GM19351 (cell line): ENCODE measurements at regions not wholly inside any gene's neighbourhood (a gene's known extent, or its start where the extent isn't known, plus 50 kb on each side); places are given as distances from the start of the nearest gene placed in this dataset.
"Not testable (repeated sequence)": the region's sequence is repeated elsewhere in the genome, so short reads cannot be mapped to it uniquely, and the experiment has no call there.

Source experiments
- ATAC-seq: cut with Tn5 transposase; IDR thresholded peaks from one replicate; pipeline ENCODE4 v1.9.1; 2021; ENCODE audit warnings: mild to moderate bottlenecking, moderate library complexity; ENCODE audit not compliant: unreplicated experiment

DNA sequence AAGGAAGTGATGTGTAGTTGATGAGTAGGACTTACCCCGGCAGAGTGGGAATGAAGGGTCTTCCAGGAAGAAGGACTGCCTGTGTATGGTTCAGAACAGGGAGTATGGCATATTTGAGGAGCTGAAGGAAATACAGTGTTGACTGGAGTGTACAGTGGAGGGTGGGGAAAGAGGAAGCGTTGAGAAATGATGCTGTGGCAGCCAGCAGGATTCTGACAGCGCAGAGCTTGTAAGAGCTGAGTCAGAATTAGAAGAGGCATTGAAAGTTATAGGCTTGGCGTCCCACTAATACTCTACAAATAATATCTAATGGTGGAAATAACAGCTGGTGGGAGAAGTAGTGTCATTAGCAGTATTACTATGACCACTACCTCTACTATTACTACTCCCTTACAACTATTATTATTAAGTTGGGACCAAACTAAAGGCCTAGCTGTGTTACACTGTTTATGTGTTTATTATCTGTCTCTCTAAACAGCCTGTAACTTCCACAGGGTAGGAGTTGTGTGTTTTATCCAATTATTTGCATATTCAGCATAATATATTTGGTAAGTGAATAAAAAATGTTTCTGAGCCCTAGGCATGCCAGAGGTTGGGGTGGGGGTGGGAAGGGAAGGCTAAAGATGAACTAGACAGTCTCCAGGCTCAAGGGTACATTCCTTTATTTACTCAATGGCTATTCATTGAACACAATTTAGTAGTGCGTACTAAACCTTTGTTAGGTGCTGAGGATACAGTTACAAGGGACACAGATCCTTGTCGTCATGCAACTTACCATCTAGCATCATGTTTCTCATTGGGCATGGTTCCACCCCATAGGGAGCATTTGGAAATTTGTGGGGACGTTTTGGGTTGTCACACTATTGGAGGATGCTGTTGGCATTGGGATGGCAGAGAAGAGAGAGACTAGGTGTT lies 428.8 kb upstream of the ONECUT1 start:
- no peak for ATAC-seq

DNA sequence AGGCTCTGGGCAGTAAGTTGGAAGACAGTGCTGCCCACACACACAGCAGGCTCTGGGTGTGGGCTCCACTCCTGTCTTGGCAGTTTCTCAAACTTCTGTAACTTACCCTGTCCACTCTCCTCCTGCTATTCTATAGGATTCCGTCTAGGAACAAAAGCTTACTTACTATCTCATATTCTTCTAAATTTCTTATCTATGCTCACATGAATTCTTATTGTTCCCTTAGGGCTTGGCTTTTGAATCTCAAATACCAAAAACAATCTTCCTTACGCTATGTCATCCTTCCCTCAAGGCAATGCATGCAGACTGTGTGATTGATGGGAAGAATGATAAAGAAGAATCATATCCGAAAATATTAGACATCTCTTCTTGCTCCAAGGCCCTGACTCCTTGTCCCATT lies 425.9 kb upstream of the ONECUT1 start:
- ATAC-seq = no peak

DNA sequence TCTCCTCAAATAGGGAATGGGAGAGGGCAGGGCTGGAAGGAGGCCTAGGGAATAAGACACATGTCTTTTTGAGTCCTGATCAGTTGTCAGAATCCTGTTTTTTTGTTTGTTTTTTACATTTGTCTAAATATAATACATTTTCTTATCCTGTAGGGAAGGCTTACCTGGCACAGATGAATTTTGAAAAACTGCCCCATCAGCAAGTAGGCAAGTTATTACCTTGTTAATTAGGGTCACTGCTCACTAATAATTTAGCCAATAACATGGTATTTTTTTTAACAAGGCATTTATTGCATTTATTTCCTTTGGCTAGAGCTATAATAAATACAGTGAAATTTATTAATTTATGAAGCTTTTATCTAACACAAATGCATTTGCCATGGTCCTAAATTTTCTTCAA lies 423.2 kb upstream of the ONECUT1 start:
- ATAC-seq = no peak

DNA sequence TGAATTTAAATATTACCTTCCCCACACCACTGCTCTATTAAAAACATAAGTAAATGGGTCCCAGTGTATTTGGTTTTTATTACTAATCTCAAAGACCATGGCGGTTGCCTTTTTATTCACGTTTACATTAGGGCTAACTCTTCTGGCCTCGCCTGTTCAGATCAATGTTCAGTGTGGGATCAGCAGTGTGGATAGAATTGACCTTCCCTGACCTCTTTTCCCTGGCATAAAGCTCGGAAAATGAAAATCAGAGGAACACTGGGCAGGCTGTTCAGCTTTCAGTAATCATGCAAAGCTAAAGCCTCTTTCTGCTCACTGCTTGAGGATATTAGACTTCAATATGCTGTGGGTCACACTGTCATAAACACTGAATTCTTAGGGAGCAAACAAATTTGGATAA lies 422.6 kb upstream of the ONECUT1 start:
- ATAC-seq = no peak

DNA sequence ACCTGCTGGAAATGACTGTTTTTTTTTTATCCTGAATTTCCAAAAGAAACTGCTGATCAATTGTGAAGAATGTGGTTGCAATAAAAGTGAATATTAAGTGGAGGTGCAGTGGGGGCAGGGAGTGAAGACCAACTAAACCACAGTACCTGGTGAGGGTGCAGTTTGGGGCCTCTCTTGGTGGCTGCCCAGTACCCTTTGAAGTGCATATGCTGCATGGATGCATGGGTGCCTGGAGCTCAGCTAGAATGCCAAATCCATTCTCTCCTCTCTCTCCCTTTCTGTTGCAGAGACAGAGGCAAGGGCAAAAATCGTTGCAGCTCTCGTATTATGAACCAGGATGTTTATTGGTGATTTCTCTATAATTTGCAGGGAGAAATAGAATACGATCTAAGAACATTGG lies 420.5 kb upstream of the ONECUT1 start:
- ATAC-seq = no peak

DNA sequence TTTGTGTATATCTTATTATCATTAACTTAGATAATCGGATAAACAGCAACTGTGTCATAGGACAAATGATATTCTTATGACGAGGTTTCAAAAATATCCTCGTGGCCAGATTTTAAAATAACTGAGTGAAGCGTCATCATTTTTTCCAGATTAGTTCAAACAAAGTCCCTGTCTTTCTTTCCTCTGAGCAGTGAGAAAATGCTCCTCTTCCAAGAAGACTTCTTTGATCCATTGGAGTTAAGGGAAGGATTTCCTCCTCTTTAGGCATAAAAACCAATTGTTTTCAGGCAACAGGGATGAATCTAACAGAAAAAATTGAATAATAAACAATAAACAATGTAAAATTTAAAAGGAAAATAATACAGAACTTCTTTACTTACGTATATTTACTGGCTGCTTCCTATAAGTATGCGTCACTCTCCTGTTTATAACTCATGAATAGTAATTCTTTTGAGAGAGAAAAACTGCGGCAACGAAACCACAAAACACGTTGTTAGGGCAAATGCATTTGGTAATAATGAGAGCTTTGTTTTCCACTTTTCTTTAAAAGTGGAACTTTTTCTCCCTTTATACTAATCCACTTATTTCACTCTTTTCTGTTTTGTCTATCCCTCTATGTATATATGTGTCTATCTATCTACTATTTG lies 419.4 kb upstream of the ONECUT1 start:
- ATAC-seq = no peak

DNA sequence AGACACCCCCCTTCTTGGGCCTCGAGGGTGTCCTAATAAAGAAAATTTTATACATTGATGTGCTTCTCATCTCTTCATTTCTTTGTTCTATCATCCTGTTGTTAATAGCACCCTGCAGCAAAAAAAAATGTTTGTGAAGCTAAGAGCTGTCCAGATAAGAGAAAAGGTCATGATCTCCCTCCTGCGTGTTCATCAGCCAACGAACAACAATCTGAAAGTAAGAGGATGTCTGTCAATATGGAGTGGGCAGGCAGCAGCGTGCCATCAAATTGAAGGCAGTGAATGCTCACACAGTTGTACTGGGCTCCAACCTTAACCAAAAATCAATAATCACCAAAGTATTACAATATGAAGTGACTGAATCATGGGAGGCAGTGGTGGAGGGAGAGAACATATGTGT lies 418.6 kb upstream of the ONECUT1 start:
- ATAC-seq = no peak

DNA sequence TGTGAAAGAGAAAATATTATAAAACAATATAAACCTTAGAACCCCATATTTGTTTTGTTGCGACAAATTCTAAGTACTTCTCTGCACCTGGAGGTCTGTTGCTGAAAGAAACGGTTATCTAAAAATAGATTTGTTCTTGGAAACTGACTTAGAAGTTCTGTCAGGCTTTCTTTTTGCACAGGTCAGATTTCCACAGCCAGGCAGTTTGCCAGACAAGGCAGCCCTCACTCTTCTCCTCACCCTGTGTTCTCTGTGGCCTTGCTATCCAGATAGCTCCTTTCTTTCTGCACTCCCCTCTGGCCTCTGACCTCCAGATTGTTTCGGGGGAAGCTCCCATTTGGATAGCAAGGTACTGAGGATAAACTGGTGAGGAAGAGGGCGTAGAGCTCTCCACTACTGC lies 413.3 kb upstream of the ONECUT1 start:
- no peak for ATAC-seq

DNA sequence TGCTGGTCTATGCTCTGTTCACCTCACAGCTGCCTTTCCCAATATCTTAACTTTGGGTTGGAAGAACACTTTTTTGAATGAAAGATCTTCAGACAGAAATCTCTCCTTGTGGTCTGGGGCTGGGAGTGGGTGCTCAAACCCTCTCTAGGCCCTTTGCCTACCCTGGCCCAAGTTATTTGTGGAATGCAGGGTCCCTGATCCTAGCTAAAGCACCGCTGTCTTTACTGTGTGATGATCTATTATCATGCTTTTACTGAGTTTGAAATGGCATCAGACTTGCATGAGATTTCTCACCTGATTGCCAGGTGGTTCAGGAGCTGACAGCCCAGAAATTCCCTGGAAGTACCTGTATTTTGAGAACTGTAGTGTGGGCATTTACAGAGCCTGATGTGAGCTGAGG lies 412.7 kb upstream of the ONECUT1 start:
- no peak for ATAC-seq

DNA sequence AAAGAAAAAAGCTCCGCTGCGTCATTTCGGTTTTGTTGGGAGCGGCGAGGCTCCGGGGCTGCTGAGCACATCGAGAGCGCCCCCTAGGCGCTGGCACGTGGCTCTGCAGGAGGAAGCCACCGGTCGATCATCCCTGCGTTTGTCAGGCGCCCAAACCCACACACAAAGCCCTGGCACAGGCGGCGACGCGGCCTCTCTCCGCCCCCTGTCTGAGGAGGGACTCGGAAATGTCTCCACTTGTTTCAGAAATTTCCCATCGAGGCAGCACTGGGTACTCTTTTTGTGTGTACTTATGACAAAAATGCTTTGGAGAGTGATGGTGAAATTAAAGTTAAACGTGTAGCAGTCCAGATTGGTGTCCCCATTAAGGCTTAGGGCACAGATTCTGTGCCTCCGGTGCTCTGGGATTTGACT lies 407.3 kb upstream of the ONECUT1 start:
- ATAC-seq = peak; percentile 93

DNA sequence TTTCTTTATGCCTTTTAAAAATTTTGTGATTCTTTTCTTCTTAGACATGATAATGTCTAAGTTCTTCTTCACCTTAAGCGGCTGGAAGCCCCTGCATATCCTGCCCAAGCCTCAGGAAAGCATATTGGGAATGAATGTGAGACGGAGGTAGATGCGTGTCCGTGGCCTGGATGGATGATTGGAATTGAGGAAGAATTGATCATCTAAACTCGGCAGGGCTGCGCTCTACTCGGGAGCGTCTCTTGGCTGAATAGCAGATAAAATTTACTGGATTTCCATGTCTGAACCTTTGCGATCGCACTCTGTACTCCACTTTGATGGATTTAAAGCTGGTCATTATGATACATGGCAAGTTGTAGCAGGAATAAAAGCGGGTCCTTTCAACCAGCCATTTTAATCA lies 406.7 kb upstream of the ONECUT1 start:
- no peak for ATAC-seq

DNA sequence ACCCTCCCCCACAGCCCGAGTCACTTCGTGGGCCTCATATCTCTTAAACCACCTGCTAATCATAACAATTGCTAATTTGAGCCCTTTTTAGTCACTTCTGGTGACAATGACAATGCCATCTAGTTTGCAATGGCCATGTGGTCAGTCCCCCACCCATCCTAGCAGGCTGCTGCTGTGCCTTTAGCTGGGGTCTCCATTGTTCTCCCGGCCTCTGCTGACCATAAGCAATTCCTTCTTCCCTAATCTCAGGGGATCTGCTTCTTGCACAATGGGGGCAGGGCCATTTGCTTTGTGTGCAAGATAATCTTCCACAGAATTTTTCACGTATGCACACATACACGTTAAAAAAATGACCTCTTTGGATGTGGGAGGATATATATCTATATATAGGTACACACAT lies 406.1 kb upstream of the ONECUT1 start:
- ATAC-seq = no peak

DNA sequence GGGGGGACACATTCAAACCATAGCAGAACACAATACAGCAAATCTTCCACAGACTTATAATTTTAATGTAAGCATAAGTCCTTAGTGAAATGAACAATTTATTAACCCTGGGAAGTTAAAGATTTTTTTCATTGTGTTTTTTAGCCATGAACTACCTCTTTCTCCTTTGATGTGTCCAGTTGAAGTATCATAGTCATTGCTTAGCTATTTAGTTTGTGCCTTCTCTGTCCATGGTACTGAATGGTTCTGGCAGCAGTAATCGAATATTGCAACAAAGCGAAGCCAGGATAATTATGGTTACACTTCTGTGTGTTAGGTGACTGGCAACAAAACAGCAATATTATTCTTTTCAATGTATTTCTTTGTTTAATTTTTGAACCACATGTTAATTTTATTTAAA lies 403.0 kb upstream of the ONECUT1 start:
- no peak for ATAC-seq

DNA sequence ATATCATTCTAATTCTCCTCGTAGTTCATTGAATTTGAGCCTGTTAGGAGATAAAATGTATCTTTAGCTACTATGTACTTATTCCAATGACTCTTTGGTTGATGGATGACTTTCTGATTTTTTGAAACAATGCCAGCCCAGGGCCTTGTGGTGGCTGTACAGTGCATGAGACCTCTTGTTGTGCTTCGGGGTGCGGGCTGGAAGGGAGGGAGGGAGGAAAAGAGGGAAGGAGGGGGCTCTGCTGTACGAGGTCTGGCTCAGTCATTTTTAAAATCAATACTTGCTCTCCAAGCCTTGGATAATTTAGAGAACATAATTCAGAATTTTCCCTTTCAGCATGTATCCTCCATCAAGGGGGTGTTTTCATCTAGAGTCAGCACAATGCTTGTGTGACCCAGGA lies 399.7 kb upstream of the ONECUT1 start:
- no peak for ATAC-seq

DNA sequence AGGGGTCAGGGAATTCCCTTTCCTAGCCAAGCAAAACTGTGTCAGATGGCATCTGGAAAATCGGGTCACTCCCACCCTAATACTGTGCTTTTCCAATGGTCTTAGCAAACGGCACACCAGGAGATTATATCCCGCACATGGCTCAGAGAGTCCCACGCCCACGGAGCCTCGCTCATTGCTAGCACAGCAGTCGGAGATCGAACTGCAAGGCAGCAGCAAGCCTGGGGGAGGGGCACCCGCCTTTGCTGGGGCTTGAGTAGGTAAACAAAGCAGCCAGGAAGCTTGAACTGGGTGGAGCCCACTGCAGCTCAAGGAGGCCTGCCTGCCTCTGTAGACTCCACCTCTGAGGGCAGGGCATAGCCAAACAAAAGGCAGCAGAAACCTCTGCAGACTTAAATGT lies 393.3 kb upstream of the ONECUT1 start:
- ATAC-seq = not testable (repeated sequence)

DNA sequence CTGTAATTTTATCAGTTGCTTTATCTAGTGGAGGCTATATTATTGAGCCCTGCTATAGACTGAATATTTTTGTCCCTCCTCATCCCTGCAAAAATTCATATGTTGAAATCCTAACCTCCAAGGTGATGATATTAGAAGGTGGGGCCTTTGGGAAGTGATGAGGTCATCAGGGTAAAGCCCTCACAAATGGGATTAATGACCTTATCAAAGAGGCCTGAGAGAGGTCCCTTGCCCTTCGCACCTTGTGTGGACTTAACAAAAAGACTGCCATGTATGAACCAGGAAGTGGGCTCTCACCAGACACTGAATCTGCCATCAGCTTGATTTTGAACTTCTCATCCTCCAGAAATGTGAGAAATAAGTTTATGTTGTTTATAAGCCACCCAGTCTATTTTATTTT lies 381.4 kb upstream of the ONECUT1 start:
- no peak for ATAC-seq

DNA sequence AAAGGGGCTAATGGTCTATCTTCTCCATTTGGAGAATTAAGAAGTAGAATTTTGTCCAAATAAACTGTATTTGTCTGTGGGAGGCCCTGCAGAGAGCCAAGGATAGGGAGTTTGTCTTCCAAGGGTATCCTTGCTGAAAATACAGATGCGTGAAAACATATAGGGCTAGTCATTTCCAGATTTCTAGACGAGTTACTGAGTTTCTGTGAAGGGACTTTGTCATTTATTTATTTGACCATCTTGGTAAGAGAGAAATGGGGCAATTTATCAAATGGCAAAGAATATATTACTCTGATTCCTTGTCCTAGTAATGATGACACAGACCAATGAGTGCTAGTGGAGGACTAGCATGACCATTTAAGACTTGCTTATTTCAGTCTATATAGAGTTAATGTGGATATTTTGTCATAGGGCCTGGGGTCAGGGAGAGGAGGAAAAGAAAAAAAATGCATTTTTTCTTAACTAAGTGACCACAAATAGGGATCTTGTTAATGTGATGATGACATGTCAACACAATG lies 376.6 kb upstream of the ONECUT1 start:
- no peak for ATAC-seq

DNA sequence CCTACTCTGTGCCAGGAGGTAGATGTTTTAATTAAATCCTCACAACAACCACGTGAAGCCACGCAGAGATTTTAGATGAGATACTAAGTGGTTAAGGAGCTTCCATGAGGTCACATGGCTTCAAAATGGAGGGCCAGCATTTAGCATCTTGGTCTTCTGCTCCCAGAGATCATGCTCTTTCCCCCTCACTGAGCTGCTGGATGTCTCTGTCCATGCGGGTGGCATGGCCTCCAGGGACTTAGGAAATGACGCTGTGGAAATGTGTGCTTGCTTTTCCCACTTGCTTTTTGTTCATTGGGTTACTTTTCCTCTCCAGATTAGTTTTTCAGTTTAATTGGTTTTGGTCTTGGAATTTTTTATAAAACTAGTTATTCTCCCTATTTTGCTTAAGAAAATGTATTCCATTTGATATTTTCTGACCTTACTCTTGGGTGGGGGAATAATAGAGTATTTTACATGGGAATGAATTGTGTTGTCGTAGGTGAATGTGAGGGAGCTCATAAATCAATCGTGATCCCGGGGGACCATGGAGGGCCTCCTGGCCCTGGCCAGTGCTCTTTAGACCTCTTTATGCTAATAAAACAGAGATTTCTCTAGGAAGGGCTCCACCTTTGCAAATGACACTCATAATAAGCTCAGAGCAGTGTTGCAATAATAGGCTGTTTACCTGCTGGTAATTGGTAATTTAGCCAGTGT lies 376.0 kb upstream of the ONECUT1 start:
- ATAC-seq = no peak

DNA sequence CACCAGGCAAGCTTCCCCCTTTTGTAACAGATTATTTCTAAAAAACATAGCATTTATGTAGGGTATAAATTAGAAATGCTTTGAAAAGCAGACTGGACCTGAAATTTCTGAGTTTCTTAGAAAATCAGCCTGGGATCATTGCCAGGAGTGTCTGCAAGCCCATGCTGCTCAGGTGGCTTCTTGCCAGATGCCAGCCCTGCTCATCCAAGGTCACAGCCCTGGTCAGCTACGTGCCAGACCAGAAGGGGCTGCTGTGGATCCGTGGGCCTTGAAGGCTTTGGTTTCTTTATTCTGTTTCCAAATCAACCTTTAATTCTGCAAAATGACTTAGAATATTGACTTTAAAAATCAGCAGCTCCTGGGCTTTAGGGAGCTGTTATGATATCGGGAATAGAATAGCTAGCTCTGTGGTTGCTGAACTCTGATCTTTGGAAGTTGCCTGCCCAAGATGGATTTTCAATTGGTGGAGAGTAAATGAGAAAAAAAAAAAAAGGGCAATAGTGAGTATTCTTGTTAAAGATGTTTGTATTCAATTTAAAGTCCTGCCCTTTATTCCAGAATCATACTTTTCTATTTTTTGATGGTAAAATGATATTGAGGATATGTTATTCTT lies 370.1 kb upstream of the ONECUT1 start:
- no peak for ATAC-seq

DNA sequence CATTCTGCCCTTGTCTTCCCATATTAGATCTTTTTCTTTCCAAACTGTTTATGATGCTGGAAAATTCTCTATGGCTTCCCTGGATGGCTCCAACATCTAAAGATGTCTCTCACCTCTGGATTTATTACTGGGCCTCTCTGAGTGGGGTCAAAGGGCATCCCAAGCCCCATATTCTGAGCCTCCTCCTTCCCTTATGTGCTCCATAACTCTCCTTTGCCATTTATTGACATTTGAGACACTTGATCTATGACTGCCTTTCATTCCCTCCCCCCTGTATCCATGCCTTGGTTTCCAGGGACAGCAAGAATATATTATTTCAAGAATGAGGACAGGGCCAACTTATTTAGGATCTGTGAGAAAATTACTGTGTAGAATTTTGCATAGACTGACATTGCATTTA lies 369.3 kb upstream of the ONECUT1 start:
- ATAC-seq = no peak

DNA sequence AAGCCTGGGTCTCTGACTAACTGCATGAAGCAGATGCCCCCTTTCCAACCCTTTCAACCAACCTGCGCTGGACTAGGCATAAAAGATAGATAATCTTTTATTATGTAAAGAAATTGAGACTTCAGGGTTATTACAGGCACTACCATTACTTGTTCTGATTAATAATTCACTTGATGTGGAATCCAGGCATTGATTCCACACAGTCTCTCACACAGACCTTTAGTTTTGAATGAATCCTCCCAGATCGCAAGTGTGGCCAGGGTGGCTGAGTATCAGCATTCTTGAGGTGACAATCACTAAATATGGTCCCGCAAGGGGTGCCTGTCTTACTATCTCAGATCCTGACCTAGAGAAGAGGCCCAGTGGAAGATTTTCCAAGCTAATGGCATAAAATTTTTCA lies 368.9 kb upstream of the ONECUT1 start:
- no peak for ATAC-seq
